C4-2B (cell line): ENCODE measurements at regions not wholly inside any gene's neighbourhood (a gene's known extent, or its start where the extent isn't known, plus 50 kb on each side); places are given as distances from the start of the nearest gene placed in this dataset.

Experiments
- CTCF ChIP-seq: fragments of 450-650 bp; conservative IDR thresholded peaks from 2 replicates; pipeline ENCODE4 v1.5.1; 2017; ENCODE audit warnings: mild to moderate bottlenecking
- ZFX ChIP-seq: fragments of 450-650 bp; IDR thresholded peaks from 2 replicates; pipeline ENCODE4 v1.6.1; 2017

- no peak for TF ChIP-seq CTCF
- no peak for TF ChIP-seq ZFX
These were observed 317.6 kb downstream of the PLA2G4A start for GRCh38 chr1:187146388-187146787.
